GM19023 (cell line): ENCODE measurements at regions not wholly inside any gene's neighbourhood (a gene's known extent, or its start where the extent isn't known, plus 50 kb on each side); places are given as distances from the start of the nearest gene placed in this dataset.
"Not testable (repeated sequence)": the region's sequence is repeated elsewhere in the genome, so short reads cannot be mapped to it uniquely, and the experiment has no call there.

Experiments
- ATAC-seq: cut with Tn5 transposase; IDR thresholded peaks from one replicate; pipeline ENCODE4 v1.9.1; 2021; ENCODE audit warnings: mild to moderate bottlenecking, moderate library complexity; ENCODE audit not compliant: unreplicated experiment

DNA sequence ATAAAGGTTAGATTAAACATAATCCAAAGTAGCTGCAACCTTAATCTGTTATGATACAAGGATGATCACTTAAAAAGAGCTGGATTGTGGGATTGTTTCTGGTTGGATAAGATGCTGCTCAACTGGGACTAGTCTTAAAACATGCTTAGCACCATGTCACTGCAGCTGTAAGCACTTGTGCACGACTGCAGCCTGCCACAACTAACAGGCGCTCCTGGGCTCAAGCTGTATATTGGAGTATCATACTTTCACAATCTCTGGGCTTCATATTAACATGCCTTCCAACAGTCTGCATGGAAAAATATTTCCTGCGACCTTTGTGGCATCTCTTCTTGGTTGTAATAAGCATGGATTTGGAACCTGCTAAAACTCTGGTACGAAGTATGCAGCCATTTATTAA is 493.0 kb upstream of the PITX2 start:
- no peak for ATAC-seq

DNA sequence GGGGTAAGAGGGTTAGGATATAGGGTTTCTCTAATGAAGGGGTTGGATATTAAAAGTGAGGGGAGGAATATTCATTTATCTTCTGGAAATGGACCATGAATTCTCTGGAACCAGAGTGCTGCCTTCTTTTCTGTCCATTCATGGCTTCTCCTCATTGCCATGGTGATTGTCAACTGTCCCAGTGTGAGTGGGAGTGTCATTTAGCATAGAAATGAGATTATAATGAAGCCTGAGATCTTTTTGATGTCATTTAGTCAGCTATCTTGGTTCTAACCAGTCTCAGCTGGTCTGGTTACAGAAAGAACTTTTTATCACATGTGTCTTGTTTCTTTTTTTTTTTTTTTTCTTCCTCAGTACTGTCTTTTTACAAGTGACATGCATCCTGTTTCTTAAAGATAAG is 497.3 kb upstream of the PITX2 start:
- ATAC-seq: no peak

DNA sequence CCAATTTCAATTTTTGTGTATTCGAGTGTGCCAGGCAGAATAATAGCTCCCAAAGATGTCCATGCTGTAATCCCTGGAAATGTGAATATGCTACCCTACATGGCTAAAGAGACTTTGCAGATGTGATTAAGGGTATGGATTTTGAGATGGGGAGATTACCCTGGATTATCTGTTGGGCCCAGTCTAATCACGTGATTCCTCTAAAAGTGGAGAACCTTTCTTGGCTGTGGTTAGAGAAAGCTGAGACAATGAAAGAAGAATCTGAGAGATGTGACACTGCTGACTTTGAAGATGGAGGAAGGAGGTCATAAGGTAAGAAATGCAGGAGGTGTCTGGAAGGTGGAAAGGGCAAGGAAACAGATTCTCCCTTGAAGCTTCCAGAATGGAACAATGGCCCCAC is 503.5 kb upstream of the PITX2 start:
- no peak for ATAC-seq

GRCh38 chr4:111127841-111128240 is 505.0 kb upstream of the PITX2 start:
- ATAC-seq: no peak

DNA sequence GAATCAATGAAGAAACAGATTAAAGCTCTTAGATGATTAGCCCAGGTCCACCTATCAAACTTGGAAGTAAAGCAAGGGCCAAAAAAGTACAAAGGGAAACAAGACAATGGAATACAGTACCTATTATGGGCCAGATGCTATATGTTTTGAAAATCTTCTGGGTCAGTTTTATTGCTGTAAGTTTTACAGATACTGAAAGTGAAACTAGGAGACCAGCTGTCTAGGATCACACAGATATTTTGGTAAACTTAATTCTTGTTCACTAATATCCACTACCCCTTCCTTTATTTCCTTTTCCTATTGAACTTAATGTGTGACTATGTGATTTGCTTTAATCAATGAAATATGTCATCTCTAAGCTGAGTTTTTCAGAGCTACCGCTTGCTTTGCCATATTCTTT is 505.4 kb upstream of the PITX2 start:
- ATAC-seq: no peak

- ATAC-seq: no peak
Observed at GRCh38 chr4:111136438-111136837, 513.6 kb upstream of the PITX2 start.

- no peak for ATAC-seq
Observed at GRCh38 chr4:111136967-111137366, 514.1 kb upstream of the PITX2 start.

DNA sequence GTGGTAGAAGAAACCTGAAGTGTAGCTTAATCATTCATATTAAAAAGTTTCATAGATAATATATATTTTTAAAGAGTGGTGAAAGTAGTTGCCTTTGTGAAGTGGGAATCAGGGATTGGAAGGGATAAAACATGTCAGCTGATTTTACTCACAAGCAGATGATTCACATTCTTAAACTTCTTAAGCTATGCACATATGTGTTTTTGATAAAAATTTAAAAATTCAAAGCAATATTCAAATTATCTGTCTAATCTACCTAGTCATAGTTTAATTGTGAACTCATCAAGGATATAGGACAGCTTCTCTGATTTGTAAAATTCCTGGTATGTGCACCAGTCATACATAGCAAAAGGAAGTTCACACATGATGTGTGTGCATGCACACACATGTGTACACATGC is 520.6 kb upstream of the PITX2 start:
- ATAC-seq: no peak

DNA sequence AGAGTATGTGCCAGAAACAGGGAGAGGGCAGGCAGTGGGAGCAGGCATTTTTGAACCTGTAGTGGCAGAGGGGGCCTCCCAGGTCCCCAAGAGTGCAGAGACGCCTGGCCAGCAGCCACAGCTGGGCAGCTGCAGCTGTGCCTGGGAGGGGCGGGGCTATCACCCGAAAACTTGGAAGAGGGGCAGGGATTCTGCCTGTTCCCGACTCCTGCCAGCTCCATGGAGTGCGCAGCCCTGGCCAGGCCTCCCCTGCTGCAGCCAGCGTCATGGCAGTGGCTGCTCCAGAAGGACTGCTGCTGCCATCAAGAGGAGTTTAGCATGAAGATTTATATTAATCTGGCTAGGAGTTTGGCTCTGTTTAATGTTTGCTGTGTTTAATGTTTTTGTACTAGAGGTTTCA is 532.1 kb upstream of the PITX2 start:
- ATAC-seq: no peak

DNA sequence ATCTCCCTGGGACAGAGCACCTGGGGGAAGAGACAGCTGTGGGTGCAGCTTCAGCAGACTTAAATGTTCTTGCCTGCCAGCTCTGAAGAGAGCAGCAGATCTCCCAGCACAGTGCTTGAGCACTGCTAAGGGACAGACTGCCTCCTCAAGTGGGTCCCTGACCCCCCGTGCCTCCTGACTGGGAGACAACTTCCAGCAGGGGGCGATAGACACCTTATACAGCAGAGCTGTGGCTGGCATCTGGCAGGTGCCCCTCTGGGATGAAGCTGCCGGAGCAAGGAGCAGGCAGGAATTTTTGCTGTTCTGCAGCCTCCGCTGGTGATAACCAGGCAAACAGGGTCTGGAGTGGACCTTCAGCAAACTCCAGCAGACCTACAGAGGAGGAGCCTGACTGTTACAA is 541.7 kb upstream of the PITX2 start:
- ATAC-seq: not testable (repeated sequence)

DNA sequence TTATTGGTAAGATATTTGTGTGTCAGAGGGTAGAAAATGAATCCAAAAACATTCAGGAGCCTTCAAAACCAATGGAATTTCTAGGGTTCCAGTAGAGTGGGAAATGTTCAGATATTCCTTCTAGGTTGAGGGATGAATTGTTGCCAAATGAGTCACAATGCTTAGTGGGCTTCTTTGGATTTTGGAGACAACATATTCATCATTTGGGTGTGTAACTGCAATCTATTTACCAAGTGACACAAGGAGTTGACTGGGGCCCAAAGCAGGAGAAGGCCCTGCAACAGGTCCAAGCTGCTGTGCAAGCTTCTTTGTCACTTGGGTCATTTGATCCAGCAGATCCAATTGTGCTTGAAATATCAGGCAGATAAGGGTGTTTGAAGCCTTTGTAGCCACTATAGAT is 551.5 kb upstream of the PITX2 start:
- no peak for ATAC-seq

- no peak for ATAC-seq
Observed at GRCh38 chr4:111178231-111178630, 555.4 kb upstream of the PITX2 start.

GRCh38 chr4:111187108-111187507 is 564.2 kb upstream of the PITX2 start:
- no peak for ATAC-seq

- ATAC-seq: no peak
Observed at GRCh38 chr4:111198446-111198845, 575.6 kb upstream of the PITX2 start.

- no peak for ATAC-seq
Observed at GRCh38 chr4:111204797-111205196, 581.9 kb upstream of the PITX2 start.

- ATAC-seq: no peak
Observed at GRCh38 chr4:111208970-111209369, 586.1 kb upstream of the PITX2 start.

DNA sequence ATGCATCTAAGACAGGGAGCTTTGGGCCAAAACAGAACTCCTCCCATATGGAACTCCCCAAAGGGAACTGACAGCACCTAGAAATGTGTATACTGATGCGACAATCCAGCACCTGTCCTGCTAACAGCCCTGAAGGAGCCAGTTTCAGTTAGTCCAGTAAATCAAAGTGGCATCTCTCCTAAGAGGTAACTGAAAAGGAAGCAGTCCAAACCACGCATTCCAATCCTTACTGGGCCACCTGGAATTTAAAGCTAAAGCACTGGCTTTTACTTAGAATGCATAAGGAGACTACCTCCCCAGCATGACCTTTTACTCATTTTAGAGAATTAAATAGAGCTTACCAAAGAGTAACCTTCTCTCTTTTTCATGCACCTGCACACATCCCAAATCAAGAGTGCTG is 586.8 kb upstream of the PITX2 start:
- ATAC-seq: no peak

DNA sequence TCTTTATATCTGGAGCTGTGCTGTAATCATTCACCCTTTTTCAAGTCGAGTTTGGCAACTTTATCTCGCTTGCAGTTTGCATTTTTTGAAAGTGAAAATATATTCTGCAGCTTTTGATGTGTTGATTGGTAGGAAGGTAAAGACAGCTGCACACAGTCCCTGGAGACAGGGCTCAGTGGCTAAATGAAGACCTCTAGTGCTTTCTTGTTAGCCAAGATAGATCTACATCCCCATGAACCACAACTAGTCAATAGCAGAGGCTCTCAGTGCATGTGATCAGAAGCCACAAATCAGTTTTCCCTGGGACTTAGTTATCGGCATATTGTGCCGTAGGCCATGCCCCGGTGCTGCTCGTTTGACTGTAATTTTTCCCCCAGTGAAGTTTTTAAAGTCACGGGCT is 587.7 kb upstream of the PITX2 start:
- no peak for ATAC-seq

GRCh38 chr4:111213531-111213930 is 590.7 kb upstream of the PITX2 start:
- no peak for ATAC-seq

DNA sequence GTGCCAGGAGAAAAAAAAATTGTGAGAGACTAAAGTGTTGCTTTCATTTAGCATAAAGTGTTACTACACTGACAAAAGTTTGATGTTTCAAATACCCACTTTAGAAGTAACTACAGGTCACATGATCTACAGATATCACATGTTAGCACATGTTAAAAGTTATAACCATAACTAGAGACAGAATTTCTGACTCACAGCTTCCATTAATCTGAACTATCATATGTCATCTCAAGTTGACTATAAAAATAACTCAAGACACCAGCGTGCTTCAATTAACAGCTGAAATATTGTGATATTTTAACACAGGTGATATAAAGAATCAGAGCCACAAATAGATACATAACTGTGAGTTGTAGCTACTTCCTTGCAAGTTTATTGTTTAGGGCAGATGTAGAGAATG is 591.5 kb upstream of the PITX2 start:
- ATAC-seq: no peak

DNA sequence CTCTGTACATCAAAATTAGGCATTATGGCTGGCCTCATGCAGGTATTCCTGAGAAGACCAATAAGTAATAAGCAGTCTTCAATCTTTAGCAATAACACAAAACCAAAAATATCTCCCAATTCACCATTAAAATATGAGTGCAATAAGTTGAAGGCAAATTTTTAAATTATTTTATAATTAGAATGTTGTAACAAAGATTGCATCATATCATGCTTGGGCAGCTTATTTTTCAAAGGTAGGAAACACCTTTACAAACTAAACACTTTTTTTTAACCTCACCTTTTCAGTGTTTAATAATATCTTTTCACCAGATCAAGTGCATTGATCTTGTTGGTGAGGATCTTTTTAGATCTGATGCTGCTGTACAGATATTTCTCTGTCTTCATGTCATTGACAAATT is 592.9 kb upstream of the PITX2 start:
- no peak for ATAC-seq

GRCh38 chr4:111216791-111217190 is 593.9 kb upstream of the PITX2 start:
- ATAC-seq: no peak

GRCh38 chr4:111221371-111221770 is 598.5 kb upstream of the PITX2 start:
- ATAC-seq: no peak

GRCh38 chr4:111228396-111228795 is 605.5 kb upstream of the PITX2 start:
- ATAC-seq: no peak
